ENCODE measurements at regions not wholly inside any gene's neighbourhood (a gene's known extent, or its start where the extent isn't known, plus 50 kb on each side); places are given as distances from the start of the nearest gene placed in this dataset.
"Not testable (repeated sequence)": the region's sequence is repeated elsewhere in the genome, so short reads cannot be mapped to it uniquely, and the experiment has no call there.

DNA sequence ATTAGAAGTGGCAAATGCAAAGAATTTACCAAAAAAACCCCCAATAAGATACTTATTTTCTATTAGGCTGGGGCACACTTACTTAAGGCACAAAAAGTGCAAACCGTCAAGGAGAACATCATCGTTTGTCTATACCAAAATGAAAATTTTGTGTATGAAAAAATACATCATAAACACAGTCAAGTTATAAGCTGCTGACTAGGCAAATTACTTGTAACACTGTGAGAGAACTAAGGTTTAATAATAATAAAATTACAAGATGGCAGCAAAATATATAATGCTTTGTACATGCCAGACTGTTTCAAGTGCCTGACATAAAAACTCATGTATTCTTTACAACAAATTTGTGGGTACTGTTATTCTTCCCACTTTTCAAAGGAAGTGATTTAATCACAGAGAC, 297.2 kb upstream of the CRBN start:
- H3K36me3 Mint-ChIP-seq (ENCODE audit: low read depth): no peaks in the 10 kb centered on the region

DNA sequence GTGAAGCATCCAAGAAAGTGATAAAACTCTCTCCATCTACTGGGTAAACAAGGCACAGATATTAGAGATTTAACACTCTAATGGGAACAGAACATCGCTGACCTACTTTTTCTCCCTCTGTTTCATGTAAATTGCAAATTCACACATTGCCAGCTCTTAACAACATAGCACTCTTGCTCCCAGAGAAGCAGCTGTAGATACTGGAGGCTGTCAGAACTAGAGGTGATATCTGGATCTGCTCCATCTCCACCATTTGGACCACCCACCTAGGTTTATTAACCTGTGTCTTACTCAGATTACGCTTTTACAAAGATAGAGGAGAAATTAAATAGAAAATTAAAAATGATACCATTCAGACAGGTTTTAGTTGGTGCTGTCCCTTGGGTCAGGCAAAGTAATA, 289.1 kb upstream of the CRBN start:
- Mint-ChIP-seq H3K36me3 (ENCODE audit: low read depth) (no peaks in the 10 kb centered on the region), H3K27ac (no peak overlapping the region), H3K27me3 (no peaks in the 10 kb centered on the region), H3K4me3 (no peak overlapping the region), H3K4me1 (ENCODE audit: low read depth) (no peaks in the 10 kb centered on the region), H3K9me3 (no peaks in the 10 kb centered on the region)
- intact Hi-C loops (cut with micrococcal nuclease): no loop called here

More for the DNA sequence above, 297.2 kb upstream of the CRBN start:
- intact Hi-C loops (cut with micrococcal nuclease): no loop called here
- H3K27me3 Mint-ChIP-seq: no peaks in the 10 kb centered on the region
- H3K4me1 Mint-ChIP-seq (ENCODE audit: low read depth): no peaks in the 10 kb centered on the region
- no peak overlapping the region for H3K4me3 Mint-ChIP-seq
- peaks cover 18% of the 10 kb centered on the region for H3K9me3 Mint-ChIP-seq
- H3K27ac Mint-ChIP-seq: no peak overlapping the region

DNA sequence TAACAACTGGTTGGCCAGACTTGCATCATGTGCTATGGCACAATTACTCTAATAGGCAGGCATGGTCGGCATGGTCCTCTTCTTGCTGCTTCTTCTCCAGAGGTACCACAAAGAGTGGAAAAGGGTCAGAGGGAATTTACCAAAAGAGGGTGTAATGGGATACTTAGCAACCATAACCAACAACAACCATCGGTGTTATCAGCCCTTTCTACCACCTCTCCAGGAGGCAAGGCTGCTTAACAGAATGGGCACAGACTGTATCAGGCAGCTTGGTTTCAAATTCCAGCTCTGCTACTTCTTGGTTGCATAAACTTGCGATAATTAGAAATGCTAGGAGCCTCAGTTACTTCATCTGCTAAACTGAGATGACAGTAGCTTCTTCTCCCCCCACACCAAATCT, 284.6 kb upstream of the CRBN start:
- intact Hi-C loops (cut with micrococcal nuclease): no loop called here
- no peaks in the 10 kb centered on the region for H3K36me3 Mint-ChIP-seq (ENCODE audit: low read depth)
- H3K27ac Mint-ChIP-seq: no peak overlapping the region
- H3K9me3 Mint-ChIP-seq: peaks cover 5% of the 10 kb centered on the region
- no peak overlapping the region for H3K4me3 Mint-ChIP-seq
- no peaks in the 10 kb centered on the region for H3K4me1 Mint-ChIP-seq (ENCODE audit: low read depth)
- H3K27me3 Mint-ChIP-seq: no peaks in the 10 kb centered on the region

DNA sequence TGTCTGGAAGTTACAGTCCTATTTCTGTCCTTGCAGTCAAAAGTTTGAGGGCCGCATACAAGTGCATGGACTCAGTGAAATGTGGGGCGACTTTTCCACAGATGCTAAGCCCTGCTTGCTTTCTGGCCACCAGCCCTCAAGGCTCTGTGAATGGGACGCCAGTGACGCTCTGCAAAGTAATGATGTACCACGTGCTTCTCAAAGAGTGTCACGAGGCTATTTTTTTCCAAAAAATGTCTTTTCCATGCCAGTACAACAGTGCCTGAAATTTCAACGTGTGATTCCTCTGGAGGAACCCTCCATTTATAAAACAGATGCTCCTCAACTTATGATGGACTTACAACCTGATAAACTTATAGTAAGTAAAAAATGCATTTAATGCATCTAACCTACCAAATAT, 281.8 kb upstream of the CRBN start:
- Mint-ChIP-seq H3K9me3 (peaks cover 9% of the 10 kb centered on the region), H3K4me3 (no peak overlapping the region), H3K36me3 (ENCODE audit: low read depth) (no peaks in the 10 kb centered on the region), H3K27me3 (no peaks in the 10 kb centered on the region), H3K4me1 (ENCODE audit: low read depth) (no peaks in the 10 kb centered on the region), H3K27ac (no peak overlapping the region)
- intact Hi-C loops (cut with micrococcal nuclease): no loop called here

DNA sequence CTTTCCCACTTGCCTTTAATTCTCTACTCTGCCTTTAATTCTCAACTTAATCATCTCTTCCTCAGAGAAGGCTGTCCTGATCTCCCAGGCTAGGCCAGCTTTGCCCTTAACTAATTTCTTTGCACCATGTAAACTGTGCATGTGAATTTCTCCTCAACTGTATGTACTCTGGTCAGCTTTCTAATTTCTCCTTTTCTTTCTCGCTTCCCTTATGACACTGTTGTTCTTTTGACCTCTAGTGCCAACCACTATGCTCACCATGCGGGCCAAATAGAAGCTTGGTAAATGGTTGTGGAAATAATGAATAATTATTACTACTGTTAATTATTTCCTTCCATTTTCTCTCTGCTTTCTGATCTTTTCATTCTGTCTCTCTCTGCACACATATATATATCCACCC, 269.0 kb upstream of the CRBN start:
- Mint-ChIP-seq H3K36me3 (ENCODE audit: low read depth) (no peaks in the 10 kb centered on the region), H3K4me3 (no peak overlapping the region), H3K27ac (no peak overlapping the region), H3K4me1 (ENCODE audit: low read depth) (no peaks in the 10 kb centered on the region), H3K27me3 (no peaks in the 10 kb centered on the region), H3K9me3 (peaks cover 9% of the 10 kb centered on the region)
- intact Hi-C loops (cut with micrococcal nuclease): no loop called here

DNA sequence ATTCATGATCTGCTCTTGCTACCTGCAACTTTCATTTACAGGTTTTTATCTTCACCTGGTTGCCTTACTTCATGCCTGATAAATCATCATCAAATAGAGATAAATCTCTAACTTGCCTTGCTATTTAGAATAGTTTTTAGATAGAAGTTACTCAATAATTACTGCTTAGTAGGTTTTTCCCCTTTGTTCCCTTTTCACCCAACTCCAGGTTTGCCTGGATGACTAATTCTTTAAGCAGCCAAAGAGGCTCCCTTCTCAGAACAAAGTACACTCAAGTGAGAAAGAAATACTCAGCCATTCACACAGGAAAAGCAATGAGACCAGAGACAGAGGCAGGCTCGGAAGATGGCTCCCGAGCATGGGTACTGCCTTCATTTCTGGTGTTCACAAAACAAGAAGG, 268.1 kb upstream of the CRBN start:
- no peak overlapping the region for H3K27ac Mint-ChIP-seq
- no peaks in the 10 kb centered on the region for H3K36me3 Mint-ChIP-seq (ENCODE audit: low read depth)
- H3K27me3 Mint-ChIP-seq: no peaks in the 10 kb centered on the region
- no peak overlapping the region for H3K4me3 Mint-ChIP-seq
- intact Hi-C loops (cut with micrococcal nuclease): no loop called here
- peaks cover 13% of the 10 kb centered on the region for H3K9me3 Mint-ChIP-seq
- H3K4me1 Mint-ChIP-seq (ENCODE audit: low read depth): no peaks in the 10 kb centered on the region

DNA sequence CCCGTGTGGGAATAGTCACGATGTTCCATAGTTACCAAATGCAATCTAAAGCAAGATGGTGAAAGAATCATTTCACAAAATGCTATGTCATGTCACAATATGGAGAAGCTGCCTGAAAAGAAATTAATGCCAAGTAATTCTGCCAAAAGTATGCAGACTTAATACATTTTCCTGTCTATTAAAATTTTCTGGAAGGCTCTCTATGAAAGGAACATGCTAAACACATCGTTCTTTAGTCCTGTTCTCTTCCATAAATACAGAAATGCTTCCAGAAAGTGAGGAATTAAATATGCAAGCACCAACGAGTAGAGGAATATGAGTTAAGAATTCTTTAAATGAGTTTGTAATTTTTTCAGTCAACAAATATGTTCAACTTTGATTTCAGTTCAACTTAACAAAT, 266.8 kb upstream of the CRBN start:
- Mint-ChIP-seq H3K4me3 (no peak overlapping the region), H3K27ac (no peak overlapping the region), H3K4me1 (ENCODE audit: low read depth) (no peaks in the 10 kb centered on the region), H3K36me3 (ENCODE audit: low read depth) (no peaks in the 10 kb centered on the region), H3K27me3 (no peaks in the 10 kb centered on the region), H3K9me3 (peaks cover 13% of the 10 kb centered on the region)
- intact Hi-C loops (cut with micrococcal nuclease): no loop called here

DNA sequence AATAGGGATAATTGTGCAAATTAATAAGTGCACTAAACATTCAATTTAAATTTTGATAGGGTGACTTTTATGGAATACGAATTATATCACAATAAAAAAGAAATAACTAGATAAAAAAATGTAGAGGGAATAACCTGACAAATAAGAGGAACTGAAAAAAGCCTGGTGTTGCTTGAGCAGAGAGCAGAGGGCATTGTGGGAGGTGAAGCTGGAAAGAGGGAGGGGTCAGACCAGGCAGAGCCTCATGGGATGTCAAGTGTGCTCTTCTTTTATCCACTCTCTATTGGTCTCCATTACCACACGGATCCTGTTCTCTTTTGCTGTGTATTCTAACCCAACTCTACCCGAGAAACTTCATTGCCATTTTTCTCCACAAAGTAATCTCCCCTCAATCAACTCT, 264.0 kb upstream of the CRBN start:
- Mint-ChIP-seq H3K27me3 (no peaks in the 10 kb centered on the region), H3K36me3 (ENCODE audit: low read depth) (no peaks in the 10 kb centered on the region), H3K4me3 (no peak overlapping the region), H3K27ac (no peak overlapping the region), H3K4me1 (ENCODE audit: low read depth) (no peaks in the 10 kb centered on the region), H3K9me3 (peaks cover 13% of the 10 kb centered on the region)
- intact Hi-C loops (cut with micrococcal nuclease): no loop called here

DNA sequence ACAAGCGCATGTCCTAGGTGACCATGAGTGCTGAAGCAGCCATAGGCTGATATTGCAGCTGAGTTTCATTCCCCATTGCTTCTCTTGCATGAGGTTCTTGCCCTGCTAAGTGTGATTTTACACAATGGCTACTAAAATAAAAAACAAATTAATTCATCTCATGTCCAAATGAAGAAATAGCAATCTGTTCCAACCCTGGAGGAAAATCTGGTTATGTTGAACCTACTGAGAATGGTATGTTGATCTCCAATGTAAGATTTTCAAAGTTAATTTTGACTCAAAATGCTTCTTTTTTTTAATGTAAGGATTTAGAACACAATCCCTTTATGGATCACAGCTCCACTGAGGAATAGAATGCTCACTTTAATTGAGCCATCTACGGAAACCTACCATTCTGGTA, 254.2 kb upstream of the CRBN start:
- Mint-ChIP-seq H3K36me3 (ENCODE audit: low read depth) (no peaks in the 10 kb centered on the region), H3K4me1 (ENCODE audit: low read depth) (no peaks in the 10 kb centered on the region), H3K27me3 (no peaks in the 10 kb centered on the region), H3K27ac (no peak overlapping the region), H3K4me3 (no peak overlapping the region), H3K9me3 (no peaks in the 10 kb centered on the region)
- intact Hi-C loops (cut with micrococcal nuclease): no loop called here

DNA sequence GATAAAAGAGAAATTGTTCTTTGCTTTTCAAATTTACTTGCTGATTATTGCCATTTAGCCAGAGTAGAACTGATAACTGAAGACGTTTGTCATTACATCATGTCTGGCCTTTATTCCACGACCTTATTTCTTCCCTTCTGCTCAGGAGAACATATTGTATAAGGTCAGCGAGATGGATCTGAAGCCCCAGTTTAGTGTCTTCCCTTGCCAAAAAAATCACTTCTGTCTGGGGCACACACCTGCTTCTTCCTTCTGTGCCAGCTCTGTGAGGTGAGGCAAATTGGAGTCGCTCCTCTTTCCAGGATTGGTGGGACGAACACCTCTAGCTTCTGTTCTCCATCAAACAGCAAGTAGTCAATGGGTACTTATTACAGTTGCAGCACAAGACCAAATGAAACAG, 250.3 kb upstream of the CRBN start:
- intact Hi-C loops (cut with micrococcal nuclease): no loop called here
- Mint-ChIP-seq H3K27me3 (no peaks in the 10 kb centered on the region), H3K4me3 (no peak overlapping the region), H3K9me3 (peaks cover 6% of the 10 kb centered on the region), H3K36me3 (ENCODE audit: low read depth) (no peaks in the 10 kb centered on the region), H3K4me1 (ENCODE audit: low read depth) (no peaks in the 10 kb centered on the region), H3K27ac (no peak overlapping the region)

DNA sequence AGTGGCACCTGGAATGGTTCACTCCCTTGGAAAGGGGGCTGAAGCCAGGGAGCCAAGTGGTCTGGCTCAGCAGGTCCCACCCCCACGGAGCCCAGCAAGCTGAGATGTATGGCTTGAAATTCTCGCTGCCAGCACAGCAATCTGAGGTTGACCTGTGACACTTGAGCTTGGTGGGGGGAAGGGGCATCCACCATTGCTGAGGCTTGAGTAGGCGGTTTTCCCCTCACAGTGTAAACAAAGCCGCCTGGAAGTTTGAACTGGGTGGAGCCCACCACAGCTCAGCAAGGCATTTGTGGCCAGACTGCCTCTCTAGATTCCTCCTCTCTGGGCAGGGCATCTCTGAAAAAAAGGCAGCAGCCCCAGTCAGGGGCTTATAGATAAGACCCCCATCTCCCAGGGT, 228.2 kb upstream of the CRBN start:
- H3K27me3 Mint-ChIP-seq; H3K4me1 Mint-ChIP-seq (ENCODE audit: low read depth); H3K36me3 Mint-ChIP-seq (ENCODE audit: low read depth); intact Hi-C loops (cut with micrococcal nuclease); H3K27ac Mint-ChIP-seq; H3K4me3 Mint-ChIP-seq: not testable (repeated sequence)
- H3K9me3 Mint-ChIP-seq: peaks cover 67% of the 10 kb centered on the region

DNA sequence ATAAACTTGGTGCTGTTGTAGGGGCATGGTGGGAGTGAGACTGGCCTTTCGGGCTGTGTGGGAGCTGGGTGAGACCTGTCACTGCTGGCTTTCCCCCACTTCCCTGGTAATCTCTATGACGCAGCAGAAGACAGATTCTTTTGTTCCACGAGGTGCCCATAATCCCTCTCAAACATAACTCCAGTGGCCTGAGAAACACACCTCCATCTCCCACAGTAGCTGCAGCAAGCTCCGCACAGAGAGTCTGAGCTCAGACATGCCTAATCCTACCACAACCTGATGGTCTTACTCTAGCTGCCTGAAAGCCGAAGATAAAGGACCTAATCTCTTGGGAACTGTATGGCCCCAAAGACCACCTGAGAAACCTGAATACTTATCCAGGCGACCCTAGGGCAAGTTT, 225.6 kb upstream of the CRBN start:
- Mint-ChIP-seq H3K4me3 (no peak overlapping the region), H3K27me3 (no peaks in the 10 kb centered on the region), H3K27ac (no peak overlapping the region), H3K4me1 (ENCODE audit: low read depth) (no peaks in the 10 kb centered on the region), H3K9me3 (peaks cover 71% of the 10 kb centered on the region), H3K36me3 (ENCODE audit: low read depth) (no peaks in the 10 kb centered on the region)
- intact Hi-C loops (cut with micrococcal nuclease): no loop called here

DNA sequence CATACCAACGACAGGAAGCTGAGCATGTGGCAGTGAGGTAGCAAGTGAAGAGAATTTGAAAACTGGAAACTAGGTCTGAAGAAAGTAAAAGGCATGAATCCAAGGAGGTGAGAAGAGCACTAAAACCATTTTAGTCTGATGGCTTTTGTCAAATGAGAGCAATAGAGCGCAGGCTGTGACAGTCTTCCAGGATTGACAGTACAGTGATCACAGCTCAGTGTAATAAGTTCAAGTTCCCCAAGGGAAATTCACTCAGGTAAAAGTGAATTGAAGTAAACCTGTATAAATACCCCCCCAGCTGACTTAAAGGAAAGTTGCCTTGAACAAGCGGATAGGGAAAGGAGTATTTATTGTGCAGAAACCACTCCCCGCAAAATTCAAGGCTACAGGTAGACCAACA, 224.2 kb upstream of the CRBN start:
- H3K4me1 Mint-ChIP-seq (ENCODE audit: low read depth): no peaks in the 10 kb centered on the region
- no peaks in the 10 kb centered on the region for H3K27me3 Mint-ChIP-seq
- peaks cover 71% of the 10 kb centered on the region for H3K9me3 Mint-ChIP-seq
- no peak overlapping the region for H3K27ac Mint-ChIP-seq
- intact Hi-C loops (cut with micrococcal nuclease): no loop called here
- H3K36me3 Mint-ChIP-seq (ENCODE audit: low read depth): no peaks in the 10 kb centered on the region
- H3K4me3 Mint-ChIP-seq: no peak overlapping the region

DNA sequence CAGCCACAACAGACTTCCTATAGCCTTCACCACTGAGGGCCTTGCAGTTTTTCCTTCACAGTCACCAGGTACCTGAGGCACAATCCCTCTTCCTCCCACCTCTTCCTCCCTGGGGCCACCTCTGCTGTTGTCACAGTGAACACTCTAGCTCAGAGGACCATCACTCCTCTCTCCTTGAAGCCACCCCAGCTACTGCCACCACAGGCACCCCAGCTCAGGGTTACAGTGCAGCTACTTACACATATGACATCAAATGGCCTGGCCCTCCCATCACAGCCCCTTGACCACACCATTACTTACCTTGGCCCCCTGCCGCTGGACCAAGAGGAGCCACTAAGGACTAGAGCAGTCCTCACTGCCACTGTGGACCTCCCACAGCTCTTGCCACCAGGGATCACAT, 213.5 kb upstream of the CRBN start:
- Mint-ChIP-seq H3K4me1 (ENCODE audit: low read depth) (no peaks in the 10 kb centered on the region), H3K9me3 (peaks cover 13% of the 10 kb centered on the region), H3K27me3 (no peaks in the 10 kb centered on the region), H3K36me3 (ENCODE audit: low read depth) (no peaks in the 10 kb centered on the region), H3K4me3 (no peak overlapping the region), H3K27ac (no peak overlapping the region)
- intact Hi-C loops (cut with micrococcal nuclease): no loop called here

DNA sequence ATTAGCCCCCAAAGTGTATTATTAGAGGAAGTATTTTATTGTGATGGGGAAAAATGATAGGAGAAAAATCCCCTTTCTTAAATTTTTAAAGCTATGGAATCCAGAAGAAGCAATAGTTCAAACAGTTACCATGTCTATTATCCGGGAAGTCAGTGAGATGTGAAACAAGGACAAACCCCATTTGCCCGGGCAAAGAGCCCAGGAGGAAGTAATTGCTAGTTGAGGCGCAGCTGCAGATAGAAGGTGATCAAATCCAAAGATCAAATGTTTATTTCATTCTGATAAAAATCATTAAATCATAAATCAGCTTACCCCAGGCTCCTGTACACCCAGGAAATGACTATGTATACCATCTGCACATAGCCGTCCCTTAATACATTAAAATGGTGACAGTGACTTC, 204.0 kb upstream of the CRBN start:
- no peaks in the 10 kb centered on the region for H3K9me3 Mint-ChIP-seq
- intact Hi-C loops (cut with micrococcal nuclease): no loop called here

More for the DNA sequence above, 204.0 kb upstream of the CRBN start:
- no peaks in the 10 kb centered on the region for H3K27me3 Mint-ChIP-seq
- no peak overlapping the region for H3K4me3 Mint-ChIP-seq
- H3K27ac Mint-ChIP-seq: no peak overlapping the region
- H3K36me3 Mint-ChIP-seq (ENCODE audit: low read depth): no peaks in the 10 kb centered on the region
- no peaks in the 10 kb centered on the region for H3K4me1 Mint-ChIP-seq (ENCODE audit: low read depth)

Measured in dendritic cell treated with granulocyte-macrophage colony-stimulating factor and Interleukin-4, amounts not matched to agents 40 ng/mL and 50 ng/mL, for 4 days (primary cell).